ENCODE measurements at regions not wholly inside any gene's neighbourhood (a gene's known extent, or its start where the extent isn't known, plus 50 kb on each side); places are given as distances from the start of the nearest gene placed in this dataset.
"Not testable (repeated sequence)": the region's sequence is repeated elsewhere in the genome, so short reads cannot be mapped to it uniquely, and the experiment has no call there.

- intact Hi-C loops (cut with micrococcal nuclease; ENCODE audit: unreplicated experiment) (no loop called here), in situ Hi-C loops (cut with HindIII; ENCODE audit: low pct_unique_long_range_greater_than_20kb, low sequenced_read_pairs) (no loop called here)
- no peaks in the 10 kb centered on the region for H3K9me3 ChIP-seq (ENCODE audit: control insufficient read depth, insufficient read depth, low read depth, low read length)
- ChIA-PET CTCF (interaction anchor here (0.9 kb wide), 1 partner anchor 14 kb away, joined by 5 read pairs; no protein-coding TSS in a partner anchor), POLR2A (interaction anchor here (0.9 kb wide), 1 partner anchor 12 kb away, joined by 3 read pairs; no protein-coding TSS in a partner anchor)
- H3K4me3 ChIP-seq (ENCODE audit: low read depth in 2 of 2, low read length in 2 of 2), result no peak overlapping the region
- ATAC-seq (no peak), DNase-seq (ENCODE audit: low read depth, low spot score) (no peak)
- TF ChIP-seq SIN3A (IDR thresholded peaks at IDR 0.05; ENCODE audit: borderline replicate concordance, insufficient read depth, low read depth, low read length) (no peak), CTCF (IDR thresholded peaks at IDR 0.05) (no peak), REST (IDR thresholded peaks at IDR 0.05; ENCODE audit: insufficient read depth in 1 of 2, low read depth in 2 of 2, low read length in 1 of 2) (no peak), POLR2AphosphoS5 (IDR thresholded peaks at IDR 0.05; ENCODE audit: low read depth, low read length) (no peak), TCF7L2 (IDR thresholded peaks at IDR 0.05; ENCODE audit: low read depth, low read length) (no peak)
- no peak overlapping the region for H3K27ac ChIP-seq (ENCODE audit: low read length)
- no peaks in the 10 kb centered on the region for H3K27me3 ChIP-seq (ENCODE audit: control insufficient read depth, insufficient read depth, low read length)
- peaks cover 11% of the 10 kb centered on the region for H3K4me1 ChIP-seq (ENCODE audit: control insufficient read depth, insufficient read depth, low read length)
- H3K36me3 ChIP-seq (ENCODE audit: control insufficient read depth, insufficient read depth, low read length), result no peaks in the 10 kb centered on the region
- no TSS peak for BruUV-seq (replicated peaks)
Measured at GRCh38 chr1:148386617-148387016, 96.5 kb downstream of the PPIAL4G start.

- POLR2A ChIA-PET; H3K27ac ChIP-seq (ENCODE audit: low read length); H3K27me3 ChIP-seq (ENCODE audit: control insufficient read depth, insufficient read depth, low read length); ATAC-seq; intact Hi-C loops (cut with micrococcal nuclease; ENCODE audit: unreplicated experiment); H3K4me3 ChIP-seq (ENCODE audit: low read depth in 2 of 2, low read length in 2 of 2); CTCF ChIA-PET; DNase-seq (ENCODE audit: low read depth, low spot score); H3K36me3 ChIP-seq (ENCODE audit: control insufficient read depth, insufficient read depth, low read length); BruUV-seq (replicated peaks); H3K9me3 ChIP-seq (ENCODE audit: control insufficient read depth, insufficient read depth, low read depth, low read length); in situ Hi-C loops (cut with HindIII; ENCODE audit: low pct_unique_long_range_greater_than_20kb, low sequenced_read_pairs): not testable (repeated sequence)
- H3K4me1 ChIP-seq (ENCODE audit: control insufficient read depth, insufficient read depth, low read length), result peaks cover 11% of the 10 kb centered on the region
Measured at GRCh38 chr1:148386031-148386398, 97.1 kb downstream of the PPIAL4G start.

GRCh38 chr1:148385371-148386030 is 97.6 kb downstream of the PPIAL4G start:
- intact Hi-C loops (cut with micrococcal nuclease; ENCODE audit: unreplicated experiment), result no loop called here
- ATAC-seq (no peak), DNase-seq (ENCODE audit: low read depth, low spot score) (no peak)
- no peak for TF ChIP-seq POLR2AphosphoS5 (IDR thresholded peaks at IDR 0.05; ENCODE audit: low read depth, low read length)
- no peak for TF ChIP-seq SIN3A (IDR thresholded peaks at IDR 0.05; ENCODE audit: borderline replicate concordance, insufficient read depth, low read depth, low read length)
- no peak for TF ChIP-seq REST (IDR thresholded peaks at IDR 0.05; ENCODE audit: insufficient read depth in 1 of 2, low read depth in 2 of 2, low read length in 1 of 2)
- TF ChIP-seq TCF7L2 (IDR thresholded peaks at IDR 0.05; ENCODE audit: low read depth, low read length), result no peak
- no peak for TF ChIP-seq CTCF (IDR thresholded peaks at IDR 0.05)
- no peak overlapping the region for H3K4me3 ChIP-seq (ENCODE audit: low read depth in 2 of 2, low read length in 2 of 2)
- H3K27me3 ChIP-seq (ENCODE audit: control insufficient read depth, insufficient read depth, low read length), result no peaks in the 10 kb centered on the region
- no TSS peak for BruUV-seq (replicated peaks)
- H3K9me3 ChIP-seq (ENCODE audit: control insufficient read depth, insufficient read depth, low read depth, low read length), result no peaks in the 10 kb centered on the region
- H3K27ac ChIP-seq (ENCODE audit: low read length), result no peak overlapping the region
- POLR2A ChIA-PET, result no interaction called here
- CTCF ChIA-PET, result no interaction called here
- peaks cover 11% of the 10 kb centered on the region for H3K4me1 ChIP-seq (ENCODE audit: control insufficient read depth, insufficient read depth, low read length)
- in situ Hi-C loops (cut with HindIII; ENCODE audit: low pct_unique_long_range_greater_than_20kb, low sequenced_read_pairs), result no loop called here
- no peaks in the 10 kb centered on the region for H3K36me3 ChIP-seq (ENCODE audit: control insufficient read depth, insufficient read depth, low read length)
